Upper lobe of left lung (tissue), 6 donors: ENCODE measurements at regions not wholly inside any gene's neighbourhood (a gene's known extent, or its start where the extent isn't known, plus 50 kb on each side); places are given as distances from the start of the nearest gene placed in this dataset.

Experiments
- ATAC-seq, 2 donors: fragments of 200-7000 bp; cut with Tn5 transposase; one replicate each; pipeline ENCODE4 v1.9.1; 2022; ENCODE audit warnings: mild to moderate bottlenecking in 2 of 2, moderate library complexity in 2 of 2; ENCODE audit not compliant: low FRiP score in 2 of 2
- DNase-seq, 2 donors: peaks; one replicate each; pipeline ENCODE4 v3.0.0-alpha.2; 2019 to 2020
- H3K27ac ChIP-seq, 4 donors: fragments of 200-600 bp; sonication (generic); one replicate each; pipeline ENCODE4 v1.5.1; 2016 to 2019
- H3K27me3 ChIP-seq, 4 donors: fragments of 200-600 bp; sonication (generic); one replicate each; pipeline ENCODE4 v1.5.1; 2017 to 2019
- H3K36me3 ChIP-seq, 4 donors: fragments of 200-600 bp; sonication (generic); one replicate each; pipeline ENCODE4 v1.5.1; 2016 to 2019
- H3K4me1 ChIP-seq, 4 donors: fragments of 200-600 bp; sonication (generic); one replicate each; pipeline ENCODE4 v1.5.1; 2018 to 2019
- H3K4me3 ChIP-seq, 4 donors: fragments of 200-600 bp; sonication (generic); one replicate each; pipeline ENCODE4 v1.5.1; 2017 to 2019; ENCODE audit warnings: mild to moderate bottlenecking in 2 of 4, moderate library complexity in 1 of 4
- H3K9me3 ChIP-seq, 4 donors: fragments of 200-600 bp; sonication (generic); one replicate each; pipeline ENCODE4 v1.5.1; 2018 to 2019
- EP300 ChIP-seq, 4 donors: sonication (generic); formaldehyde crosslinking; IDR thresholded peaks; one replicate each; pipeline ENCODE4 v1.5.1; 2017; ENCODE audit warnings: antibody characterized with exemption in 4 of 4, control low read depth in 2 of 4
- POLR2A ChIP-seq, 4 donors: fragments of 450-650 bp; IDR thresholded peaks; one replicate each; pipeline ENCODE4 v1.5.1; 2016 to 2017; ENCODE audit warnings: antibody characterized with exemption in 4 of 4, mild to moderate bottlenecking in 2 of 4
- POLR2AphosphoS5 ChIP-seq, 2 donors: sonication (generic); formaldehyde crosslinking; IDR thresholded peaks; one replicate each; pipeline ENCODE4 v1.5.1; 2017; ENCODE audit warnings: antibody characterized with exemption in 2 of 2
- WGBS, 2 donors: methylation state at CpG; one replicate each; pipeline ENCODE4 v1.1.5; 2017 to 2018; 5-methylcytosine and 5-hydroxymethylcytosine counted together
- TF ChIP-seq, protein P1 (sequence below), 6 experiments: fragments of 450-650 bp in 4 of 6; fragments of 200-600 bp in 2 of 6; sonication (generic) in 2 of 6; IDR thresholded peaks; one replicate each; pipeline ENCODE4 v1.5.1; 2016 to 2019; ENCODE audit warnings: antibody characterized with exemption in 6 of 6
- donor health status: DM: no; HTN: no; CAD: no; lungs with moderate emphysema.
- donor health status: DM: no; HTN: yes; CAD: no; lungs with severe emphysema.

DNA sequence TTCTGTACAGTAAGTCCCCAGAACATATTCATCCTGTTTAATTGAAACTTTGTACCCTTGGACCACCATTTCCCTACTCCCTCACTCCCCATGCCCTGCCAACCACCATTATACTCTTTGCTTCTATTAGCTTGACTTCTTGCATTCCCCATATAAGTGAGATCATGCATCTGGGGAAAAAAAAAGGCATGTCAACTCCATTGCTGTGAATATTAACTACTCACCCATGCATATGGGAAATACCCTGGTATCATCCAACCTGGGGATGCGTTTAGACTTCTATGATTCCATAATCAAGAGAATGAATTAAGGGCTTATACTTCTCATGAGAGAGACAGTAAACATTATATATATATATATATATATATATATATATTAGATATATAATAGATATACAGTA lies 659.4 kb upstream of the C9orf72 start:
- Histone ChIP-seq H3K27me3 (no peaks in the 10 kb centered on the region), H3K27ac (no peak overlapping the region), H3K9me3 (no peaks in the 10 kb centered on the region), H3K4me3 (no peak overlapping the region), H3K36me3 (no peaks in the 10 kb centered on the region), H3K4me1 (no peaks in the 10 kb centered on the region)
- WGBS, 2 donors = 94 to 97% methylated on average over 1 of the region's 1 CpG
- DNase-seq (no peak), ATAC-seq (no peak)
- TF ChIP-seq POLR2A (IDR thresholded peaks at IDR 0.05) = no peak
- TF ChIP-seq POLR2AphosphoS5 (IDR thresholded peaks at IDR 0.05) = no peak
- TF ChIP-seq, protein P1, sequence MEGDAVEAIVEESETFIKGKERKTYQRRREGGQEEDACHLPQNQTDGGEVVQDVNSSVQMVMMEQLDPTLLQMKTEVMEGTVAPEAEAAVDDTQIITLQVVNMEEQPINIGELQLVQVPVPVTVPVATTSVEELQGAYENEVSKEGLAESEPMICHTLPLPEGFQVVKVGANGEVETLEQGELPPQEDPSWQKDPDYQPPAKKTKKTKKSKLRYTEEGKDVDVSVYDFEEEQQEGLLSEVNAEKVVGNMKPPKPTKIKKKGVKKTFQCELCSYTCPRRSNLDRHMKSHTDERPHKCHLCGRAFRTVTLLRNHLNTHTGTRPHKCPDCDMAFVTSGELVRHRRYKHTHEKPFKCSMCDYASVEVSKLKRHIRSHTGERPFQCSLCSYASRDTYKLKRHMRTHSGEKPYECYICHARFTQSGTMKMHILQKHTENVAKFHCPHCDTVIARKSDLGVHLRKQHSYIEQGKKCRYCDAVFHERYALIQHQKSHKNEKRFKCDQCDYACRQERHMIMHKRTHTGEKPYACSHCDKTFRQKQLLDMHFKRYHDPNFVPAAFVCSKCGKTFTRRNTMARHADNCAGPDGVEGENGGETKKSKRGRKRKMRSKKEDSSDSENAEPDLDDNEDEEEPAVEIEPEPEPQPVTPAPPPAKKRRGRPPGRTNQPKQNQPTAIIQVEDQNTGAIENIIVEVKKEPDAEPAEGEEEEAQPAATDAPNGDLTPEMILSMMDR (IDR thresholded peaks at IDR 0.05) = no peak
- TF ChIP-seq EP300 (IDR thresholded peaks at IDR 0.05) = no peak

DNA sequence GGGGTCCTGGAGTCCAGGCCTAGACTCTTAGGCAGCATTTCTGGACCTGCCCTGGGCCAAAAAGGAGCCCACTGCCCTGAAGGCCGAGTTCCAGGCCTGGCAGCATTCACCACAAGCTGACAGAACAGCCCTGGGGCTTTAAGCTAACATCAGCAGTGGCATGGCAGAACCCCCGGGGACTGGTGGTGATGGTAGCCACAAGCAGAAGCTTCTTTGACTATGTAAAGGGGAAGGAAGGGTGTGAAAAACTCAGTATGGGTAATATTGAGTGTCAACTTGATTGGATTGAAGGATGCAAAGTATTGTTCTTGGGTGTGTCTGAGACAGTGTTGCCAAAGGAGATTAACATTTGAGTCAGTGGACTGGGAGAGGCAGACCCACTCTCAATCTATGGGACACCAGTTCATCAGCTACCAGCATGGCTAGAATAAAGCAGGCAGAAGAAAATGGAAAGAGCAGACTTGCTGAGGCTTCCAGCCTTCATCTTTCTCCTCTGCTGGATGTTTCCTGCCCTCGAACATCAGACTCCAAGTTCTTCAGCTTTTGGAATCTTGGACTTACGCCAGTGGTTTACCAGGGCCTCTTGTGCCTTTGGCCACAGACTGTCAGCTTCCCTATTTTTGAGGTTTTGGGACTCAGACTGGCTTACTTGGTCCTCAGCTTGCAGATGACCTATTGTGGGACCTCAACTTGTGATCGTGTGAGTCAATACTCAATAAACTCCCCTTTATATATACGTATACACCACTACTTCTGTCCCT lies 661.0 kb upstream of the C9orf72 start:
- Histone ChIP-seq H3K27me3 (no peaks in the 10 kb centered on the region), H3K4me3 (no peak overlapping the region), H3K27ac (no peak overlapping the region), H3K9me3 (no peaks in the 10 kb centered on the region), H3K36me3 (no peaks in the 10 kb centered on the region), H3K4me1 (no peaks in the 10 kb centered on the region)
- 72 to 79% methylated on average over 6 of the region's 6 CpGs for WGBS, 2 donors
- no peak for TF ChIP-seq POLR2AphosphoS5 (IDR thresholded peaks at IDR 0.05)
- TF ChIP-seq EP300 (IDR thresholded peaks at IDR 0.05) = no peak
- TF ChIP-seq POLR2A (IDR thresholded peaks at IDR 0.05) = no peak
- TF ChIP-seq, protein P1 (IDR thresholded peaks at IDR 0.05) = no peak
- ATAC-seq = no peak
- DNase-seq = no peak

DNA sequence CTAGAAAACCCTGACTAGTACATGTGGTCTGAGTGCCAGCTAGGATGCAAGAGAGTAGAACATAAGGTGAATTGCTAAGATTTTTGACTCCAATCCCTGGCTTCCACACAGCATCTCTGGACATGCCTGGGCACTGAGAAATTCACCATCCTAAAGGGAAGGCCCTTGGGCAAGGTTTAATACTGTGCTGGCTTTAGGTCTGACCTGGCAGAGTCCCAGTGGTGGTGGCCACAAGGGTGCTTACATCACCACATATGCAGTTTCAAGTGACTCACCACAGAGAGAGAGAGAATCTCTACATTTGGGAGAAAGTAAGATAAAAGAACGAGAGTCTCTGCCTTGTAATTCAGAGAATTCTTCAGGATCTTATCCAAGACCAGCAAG lies 661.6 kb upstream of the C9orf72 start:
- WGBS, 2 donors = 50 to 63% methylated on average over 1 of the region's 1 CpG
- no peak for DNase-seq
- no peak overlapping the region for H3K27ac ChIP-seq
- no peaks in the 10 kb centered on the region for H3K36me3 ChIP-seq
- H3K9me3 ChIP-seq = peaks cover 0 to under 1% (median 0%) of the 10 kb centered on the region in 4 donors
- H3K4me1 ChIP-seq = no peaks in the 10 kb centered on the region
- TF ChIP-seq EP300 (IDR thresholded peaks at IDR 0.05) (no peak), POLR2AphosphoS5 (IDR thresholded peaks at IDR 0.05) (no peak), POLR2A (IDR thresholded peaks at IDR 0.05) (no peak)
- TF ChIP-seq, protein P1 (IDR thresholded peaks at IDR 0.05) = no peak
- H3K4me3 ChIP-seq = no peak overlapping the region
- ATAC-seq = no peak
- no peaks in the 10 kb centered on the region for H3K27me3 ChIP-seq

DNA sequence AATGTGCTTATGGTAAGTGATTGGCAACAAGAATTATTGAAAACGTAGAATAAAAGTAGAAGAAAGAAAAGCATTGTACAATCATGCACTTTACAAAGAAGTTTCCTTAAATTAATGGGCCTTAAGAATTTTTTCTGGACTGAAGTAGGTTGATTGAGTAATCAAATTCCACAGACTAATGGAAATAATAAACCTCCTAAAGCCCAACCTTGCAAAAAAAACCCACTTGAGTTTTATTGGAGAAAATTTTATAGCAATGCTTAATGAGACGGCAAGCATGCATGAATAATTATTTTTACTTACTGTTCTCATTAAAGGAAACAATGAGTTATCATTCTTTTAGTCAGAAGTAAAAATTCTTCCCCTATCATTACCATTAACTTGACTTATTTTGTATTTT lies 676.1 kb upstream of the C9orf72 start:
- H3K4me3 ChIP-seq = no peak overlapping the region
- H3K27me3 ChIP-seq = no peaks in the 10 kb centered on the region
- no peak for DNase-seq
- H3K27ac ChIP-seq = no peak overlapping the region
- TF ChIP-seq, protein P1 (IDR thresholded peaks at IDR 0.05) = no peak
- TF ChIP-seq EP300 (IDR thresholded peaks at IDR 0.05) = no peak
- no peak for TF ChIP-seq POLR2AphosphoS5 (IDR thresholded peaks at IDR 0.05)
- no peak for TF ChIP-seq POLR2A (IDR thresholded peaks at IDR 0.05)
- WGBS, 2 donors = 39 to 40% methylated on average over 2 of the region's 2 CpGs
- H3K36me3 ChIP-seq = no peaks in the 10 kb centered on the region
- no peak for ATAC-seq
- no peaks in the 10 kb centered on the region for H3K9me3 ChIP-seq
- H3K4me1 ChIP-seq = no peaks in the 10 kb centered on the region

DNA sequence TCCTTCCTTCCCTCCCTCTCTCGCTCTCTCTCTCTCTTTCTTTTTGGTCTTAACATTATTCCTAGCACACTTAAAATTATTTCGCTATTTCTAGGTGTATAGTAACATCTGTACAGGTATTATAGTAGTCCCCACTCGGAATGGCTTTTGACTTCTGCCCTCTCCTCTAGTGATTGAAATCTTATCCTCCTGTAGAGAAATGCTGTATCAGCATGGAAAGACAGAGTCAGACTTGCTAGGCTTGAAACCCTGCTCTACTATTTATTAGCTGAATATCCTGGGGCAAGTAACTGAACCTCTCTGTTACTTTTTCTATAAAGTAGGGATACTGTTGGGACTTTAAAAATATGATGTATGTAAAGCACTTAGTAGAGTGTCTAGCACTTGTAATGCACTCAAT lies 681.9 kb upstream of the C9orf72 start:
- TF ChIP-seq POLR2A (IDR thresholded peaks at IDR 0.05) (no peak), POLR2AphosphoS5 (IDR thresholded peaks at IDR 0.05) (no peak), EP300 (IDR thresholded peaks at IDR 0.05) (no peak)
- TF ChIP-seq, protein P1 (IDR thresholded peaks at IDR 0.05) = no peak
- WGBS, 2 donors = 69 to 83% methylated on average over 3 of the region's 3 CpGs

More for the DNA sequence above, 681.9 kb upstream of the C9orf72 start:
- Histone ChIP-seq H3K4me3 (no peak overlapping the region), H3K9me3 (no peaks in the 10 kb centered on the region), H3K27ac (no peak overlapping the region), H3K27me3 (no peaks in the 10 kb centered on the region), H3K36me3 (no peaks in the 10 kb centered on the region), H3K4me1 (no peaks in the 10 kb centered on the region)
- no peak for DNase-seq
- ATAC-seq = no peak
